GM21717 (cell line): ENCODE measurements at regions not wholly inside any gene's neighbourhood (a gene's known extent, or its start where the extent isn't known, plus 50 kb on each side); places are given as distances from the start of the nearest gene placed in this dataset.
"Not testable (repeated sequence)": the region's sequence is repeated elsewhere in the genome, so short reads cannot be mapped to it uniquely, and the experiment has no call there.

ENCODE experiments used
- ATAC-seq: cut with Tn5 transposase; IDR thresholded peaks from one replicate; pipeline ENCODE4 v1.9.1; 2021; ENCODE audit warnings: mild to moderate bottlenecking, moderate library complexity; ENCODE audit not compliant: unreplicated experiment

DNA sequence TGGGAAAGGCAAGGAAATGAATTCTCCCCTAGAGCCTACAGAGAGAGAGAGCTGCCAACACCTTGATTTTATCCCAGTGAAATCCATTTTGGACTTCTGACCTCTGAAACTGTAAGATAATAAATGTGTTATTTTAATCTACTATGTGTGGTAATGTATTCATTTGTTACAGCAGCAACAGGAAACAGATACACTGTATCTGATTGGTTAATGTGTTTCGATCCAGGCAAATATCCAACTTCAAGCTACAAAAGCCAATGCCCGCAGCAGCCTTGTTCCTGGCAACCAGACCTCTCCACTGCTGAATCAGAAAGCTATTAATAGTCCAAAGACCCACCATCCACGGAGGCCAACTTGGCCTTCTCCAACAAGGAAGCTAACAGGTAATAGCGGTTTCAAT, 318.1 kb downstream of the PTTG2 start:
- no peak for ATAC-seq

- no peak for ATAC-seq
These were observed 318.9 kb downstream of the PTTG2 start for GRCh38 chr4:38279077-38279476.

- ATAC-seq: no peak
These were observed 319.6 kb downstream of the PTTG2 start for GRCh38 chr4:38279650-38280322.

DNA sequence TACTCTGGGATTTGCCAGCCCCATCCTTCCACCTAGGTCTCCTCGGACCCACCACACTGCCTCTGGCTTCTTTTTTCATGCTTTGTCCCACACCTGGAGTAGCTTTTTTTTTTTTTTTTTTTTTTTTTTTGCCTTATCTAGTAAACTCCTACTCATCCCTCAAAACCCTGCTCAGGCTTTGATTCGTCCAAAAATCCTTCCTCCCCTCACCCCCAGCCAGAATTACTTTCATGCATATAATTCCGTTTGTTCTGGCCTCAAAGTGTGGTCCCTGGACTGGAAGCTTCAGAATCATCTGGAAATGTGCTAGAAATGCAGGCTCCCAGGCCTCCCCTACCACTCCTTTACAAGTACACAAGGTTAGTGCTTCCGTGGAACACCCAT, 320.1 kb downstream of the PTTG2 start:
- no peak for ATAC-seq

- ATAC-seq: no peak
These were observed 321.3 kb downstream of the PTTG2 start for GRCh38 chr4:38281371-38282071.

DNA sequence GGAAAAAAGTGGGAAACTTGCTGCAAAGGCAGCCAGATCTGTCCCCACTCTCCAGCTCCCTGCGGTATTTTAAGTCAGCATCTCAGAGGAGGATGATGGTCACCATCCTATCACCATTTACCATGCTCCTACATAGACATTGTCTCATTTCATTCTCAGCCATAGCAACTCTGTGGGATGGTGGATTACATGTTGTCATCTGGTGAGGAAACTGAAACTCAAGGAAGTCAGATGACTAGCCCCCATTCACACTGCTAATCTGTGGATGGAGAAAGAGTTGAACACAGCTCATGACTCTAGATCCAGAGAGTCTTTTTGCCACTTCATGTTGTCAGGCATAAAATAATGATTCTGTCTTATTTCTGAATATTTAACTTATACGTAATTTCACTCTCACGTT, 323.5 kb downstream of the PTTG2 start:
- ATAC-seq: no peak

- no peak for ATAC-seq
These were observed 324.3 kb downstream of the PTTG2 start for GRCh38 chr4:38284294-38285030.

DNA sequence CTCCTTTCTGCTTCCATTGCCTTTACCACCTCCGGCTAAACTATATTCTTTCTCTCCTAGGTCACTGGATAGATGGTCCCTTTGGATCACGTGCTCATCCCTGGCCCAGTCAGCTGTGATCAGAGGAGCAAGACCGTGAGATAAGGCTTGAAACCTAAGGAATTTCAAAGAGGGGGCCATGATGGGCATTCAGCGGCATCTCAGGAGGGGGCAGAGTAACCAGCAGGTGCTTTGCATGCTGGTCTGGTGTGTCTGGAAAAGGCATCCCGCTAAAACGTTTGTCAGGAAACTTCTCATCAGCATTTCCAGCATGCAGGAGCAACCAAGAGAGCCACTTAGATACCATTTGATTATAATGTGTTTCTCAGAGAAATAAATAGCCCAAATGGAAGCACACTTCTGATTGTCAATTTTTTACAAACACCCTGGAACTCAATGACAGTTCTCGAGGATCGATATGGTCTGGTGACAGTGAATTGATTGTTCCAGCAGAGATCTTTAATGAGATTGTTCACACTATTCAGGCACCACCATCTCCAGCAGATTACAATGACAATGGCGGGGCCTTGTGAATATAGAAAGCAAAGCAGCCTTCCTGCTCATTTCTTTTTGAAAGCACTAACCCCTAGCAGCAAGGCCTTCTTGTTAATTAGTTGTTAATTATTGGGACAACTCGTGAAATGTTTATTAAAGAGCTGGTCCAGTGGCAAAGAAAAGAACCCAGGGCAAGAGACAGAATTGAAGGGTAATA, 327.1 kb downstream of the PTTG2 start:
- no peak for ATAC-seq

DNA sequence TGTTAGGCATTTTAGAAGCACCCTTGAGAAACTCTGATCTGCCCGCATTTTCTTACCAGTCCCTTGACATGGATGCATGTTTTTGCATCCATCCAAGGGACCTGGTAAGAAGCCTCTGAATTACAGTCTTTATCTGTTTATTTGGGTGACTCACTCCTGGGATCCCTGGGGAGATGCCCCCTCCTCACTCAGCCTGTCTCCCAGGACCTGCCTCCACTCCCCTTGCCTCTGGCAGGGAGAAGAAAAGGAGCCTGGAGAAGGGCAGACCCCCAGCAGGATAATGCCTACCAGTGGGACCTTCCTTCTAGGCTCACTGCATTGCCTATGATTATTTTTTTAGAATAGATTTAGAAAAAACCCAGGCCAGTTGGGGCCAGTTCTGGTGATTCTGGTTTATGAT, 329.4 kb downstream of the PTTG2 start:
- ATAC-seq: no peak

- ATAC-seq: no peak
These were observed 330.2 kb downstream of the PTTG2 start for GRCh38 chr4:38290366-38290765.

DNA sequence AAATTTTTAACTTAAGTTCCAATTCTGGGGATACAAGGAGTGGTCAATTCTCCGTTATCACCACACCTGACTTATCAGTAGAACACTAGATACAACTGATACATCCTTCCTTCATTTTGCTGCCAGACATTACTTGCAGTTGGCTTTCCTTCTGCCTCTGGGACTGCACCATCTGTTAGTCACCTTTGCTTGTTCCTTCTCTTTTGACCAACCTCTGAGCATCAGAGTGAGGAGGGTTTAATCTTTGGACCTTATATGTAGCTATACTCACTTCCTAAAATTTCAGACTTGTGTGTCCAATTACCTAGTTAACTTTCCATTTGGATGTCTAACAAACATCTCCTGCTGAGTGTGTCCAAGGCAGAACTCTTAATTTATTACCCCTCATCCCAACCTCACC, 330.7 kb downstream of the PTTG2 start:
- no peak for ATAC-seq

- ATAC-seq: no peak
These were observed 332.3 kb downstream of the PTTG2 start for GRCh38 chr4:38292529-38292928.

GRCh38 chr4:38294238-38294637, 334.0 kb downstream of the PTTG2 start:
- ATAC-seq: no peak

DNA sequence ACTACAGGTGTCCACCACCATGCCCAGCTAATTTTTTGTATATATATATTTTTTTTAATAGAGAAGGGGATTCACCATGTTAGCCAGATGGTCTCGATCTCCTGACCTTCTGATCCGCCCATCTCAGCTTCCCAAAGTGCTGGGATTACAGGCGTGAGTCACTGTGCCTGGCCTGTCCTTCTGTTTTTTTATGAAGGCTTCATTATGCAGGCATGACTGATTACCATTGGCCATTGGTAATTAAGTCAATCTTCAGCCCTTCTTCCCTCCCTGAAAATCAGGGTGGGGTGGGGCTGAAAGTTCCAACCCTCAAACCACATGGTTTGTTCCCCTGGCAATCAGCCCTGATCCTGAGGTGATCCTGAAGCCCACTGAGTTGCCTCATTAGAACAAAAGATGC, 336.9 kb downstream of the PTTG2 start:
- no peak for ATAC-seq

GRCh38 chr4:38298868-38299713, 338.9 kb downstream of the PTTG2 start:
- ATAC-seq: no peak

DNA sequence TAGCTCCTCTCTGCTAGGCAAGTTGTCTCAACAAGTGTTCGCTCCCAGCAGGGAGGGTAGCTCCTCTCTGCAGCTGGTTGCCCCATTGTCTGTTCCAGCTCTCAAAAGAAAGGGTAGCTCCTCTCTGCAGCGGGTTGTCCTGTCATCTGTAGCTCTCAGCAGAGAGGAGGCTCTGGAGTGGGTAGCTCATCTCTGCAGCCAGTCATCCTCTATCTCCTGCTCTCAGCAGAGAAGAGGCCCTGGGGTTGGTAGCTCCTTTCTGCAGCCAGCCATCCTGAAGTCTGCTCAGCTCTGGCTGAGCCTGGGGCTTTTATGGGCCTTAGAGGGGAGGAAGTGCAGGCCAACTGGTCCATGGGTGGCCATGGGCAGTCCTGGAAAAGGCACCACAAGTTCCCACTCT, 342.7 kb downstream of the PTTG2 start:
- ATAC-seq: no peak

DNA sequence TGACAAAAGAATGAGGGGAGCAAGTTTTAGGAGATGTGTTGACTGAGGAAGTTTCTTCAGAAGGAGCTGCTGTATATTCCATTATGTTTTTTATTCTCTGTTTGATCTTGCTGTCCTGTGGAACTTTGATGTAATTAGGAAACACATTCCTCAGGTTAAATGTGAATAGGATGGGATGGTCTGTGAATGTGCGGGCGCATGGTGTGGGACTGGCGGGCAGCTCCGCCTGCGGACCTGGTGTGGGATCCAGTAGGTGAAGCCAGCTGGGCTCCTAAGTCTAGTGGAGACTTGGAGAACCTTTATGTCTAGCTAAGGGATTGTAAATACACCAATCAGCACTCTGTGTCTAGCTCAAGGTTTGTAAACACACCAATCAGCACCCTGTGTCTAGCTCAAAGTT, 344.3 kb downstream of the PTTG2 start:
- not testable (repeated sequence) for ATAC-seq

GRCh38 chr4:38306482-38307071, 346.4 kb downstream of the PTTG2 start:
- peak; percentile 41 for ATAC-seq

GRCh38 chr4:38308728-38309311, 348.6 kb downstream of the PTTG2 start:
- ATAC-seq: no peak

DNA sequence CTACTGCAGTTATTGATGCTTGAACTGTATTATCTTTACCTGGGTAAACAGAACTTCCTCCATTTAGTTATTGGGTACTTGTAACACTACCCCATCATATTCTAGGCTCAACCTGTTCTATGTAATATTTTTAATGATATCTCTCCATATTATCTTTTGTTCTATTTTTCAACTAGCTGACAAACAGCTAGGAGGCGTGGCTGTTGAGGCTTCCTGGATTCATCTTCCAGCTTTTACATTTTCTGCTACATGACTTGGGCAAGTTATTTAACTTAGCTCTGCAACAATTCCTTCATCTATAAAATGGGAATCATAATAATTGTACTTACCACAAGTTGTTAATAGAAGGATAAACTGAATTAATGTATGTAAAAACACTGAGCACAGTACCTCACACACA, 349.3 kb downstream of the PTTG2 start:
- no peak for ATAC-seq
